ENCODE measurements at regions not wholly inside any gene's neighbourhood (a gene's known extent, or its start where the extent isn't known, plus 50 kb on each side); places are given as distances from the start of the nearest gene placed in this dataset.

GRCh38 chr21:24375201-24375600, 1232.1 kb downstream of the MRPL39 start:
- no peak overlapping the region for H3K4me3 ChIP-seq (ENCODE audit: low read depth, low read length)
- no peaks in the 10 kb centered on the region for H3K36me3 ChIP-seq (ENCODE audit: control insufficient read depth in 2 of 2, insufficient read depth in 1 of 2, low read length in 2 of 2)
- H3K4me1 ChIP-seq (ENCODE audit: control insufficient read depth, insufficient read depth, low read length): no peaks in the 10 kb centered on the region
- POLR2A ChIA-PET: no interaction called here
- H3K9me3 ChIP-seq (ENCODE audit: control insufficient read depth, insufficient read depth, low read depth, low read length): no peaks in the 10 kb centered on the region
- CTCF ChIA-PET: interaction anchor here (0.6 to 1.3 kb wide), 5 partner anchors 9 to 1227 kb away, joined by 3 to 5 read pairs (median 3); no protein-coding TSS in a partner anchor
- TF ChIP-seq ZNF488 (tag by site-specific recombination; IDR thresholded peaks at IDR 0.05) (no peak), ZNF621 (tag by site-specific recombination; IDR thresholded peaks at IDR 0.05) (no peak), ZNF169 (tag by site-specific recombination; IDR thresholded peaks at IDR 0.05) (no peak), ZNF501 (tag by site-specific recombination; IDR thresholded peaks at IDR 0.05) (no peak), PRDM4 (tag by site-specific recombination; IDR thresholded peaks at IDR 0.05) (no peak), ZNF560 (tag by site-specific recombination; IDR thresholded peaks at IDR 0.05; ENCODE audit: borderline replicate concordance) (no peak), ZNF654 (tag by site-specific recombination; IDR thresholded peaks at IDR 0.05; ENCODE audit: low read depth) (no peak), ZNF660 (tag by site-specific recombination; IDR thresholded peaks at IDR 0.05) (no peak), HOXA7 (CRISPR knock-in tag; IDR thresholded peaks at IDR 0.05; ENCODE audit: borderline replicate concordance) (no peak), ZEB2 (tag by site-specific recombination; IDR thresholded peaks at IDR 0.05) (no peak), HIC1 (tag by site-specific recombination; IDR thresholded peaks at IDR 0.05) (no peak), ZNF701 (tag by site-specific recombination; IDR thresholded peaks at IDR 0.05) (no peak), ZNF514 (tag by site-specific recombination; IDR thresholded peaks at IDR 0.05) (no peak), ZNF423 (tag by site-specific recombination; IDR thresholded peaks at IDR 0.05) (no peak), ZBTB7A (tag by site-specific recombination; IDR thresholded peaks at IDR 0.05; ENCODE audit: low read depth) (no peak), ZNF19 (tag by site-specific recombination; IDR thresholded peaks at IDR 0.05; ENCODE audit: low read depth) (no peak)
- no peak overlapping the region for H3K27ac ChIP-seq (ENCODE audit: extremely low read depth, low read depth, low read length)

GRCh38 chr21:24372506-24372905, 1234.8 kb downstream of the MRPL39 start:
- no peaks in the 10 kb centered on the region for H3K36me3 ChIP-seq (ENCODE audit: control insufficient read depth in 2 of 2, insufficient read depth in 1 of 2, low read length in 2 of 2)
- POLR2A ChIA-PET: no interaction called here
- H3K27ac ChIP-seq (ENCODE audit: extremely low read depth, low read depth, low read length): no peak overlapping the region
- H3K9me3 ChIP-seq (ENCODE audit: control insufficient read depth, insufficient read depth, low read depth, low read length): no peaks in the 10 kb centered on the region
- no peak overlapping the region for H3K4me3 ChIP-seq (ENCODE audit: low read depth, low read length)
- CTCF ChIA-PET: no interaction called here
- TF ChIP-seq KLF16 (tag by site-specific recombination; IDR thresholded peaks at IDR 0.05) (no peak), ZNF621 (tag by site-specific recombination; IDR thresholded peaks at IDR 0.05) (no peak), ZBTB11 (tag by site-specific recombination; conservative IDR thresholded peaks at IDR 0.05; ENCODE audit: low read depth) (no peak), ZNF266 (tag by site-specific recombination; IDR thresholded peaks at IDR 0.05; ENCODE audit: low read depth) (no peak), ZFP41 (tag by site-specific recombination; IDR thresholded peaks at IDR 0.05; ENCODE audit: borderline replicate concordance) (no peak)
- H3K4me1 ChIP-seq (ENCODE audit: control insufficient read depth, insufficient read depth, low read length): no peaks in the 10 kb centered on the region

All from HEK293 (cell line).